ENCODE measurements at regions not wholly inside any gene's neighbourhood (a gene's known extent, or its start where the extent isn't known, plus 50 kb on each side); places are given as distances from the start of the nearest gene placed in this dataset.
"Not testable (repeated sequence)": the region's sequence is repeated elsewhere in the genome, so short reads cannot be mapped to it uniquely, and the experiment has no call there.

DNA sequence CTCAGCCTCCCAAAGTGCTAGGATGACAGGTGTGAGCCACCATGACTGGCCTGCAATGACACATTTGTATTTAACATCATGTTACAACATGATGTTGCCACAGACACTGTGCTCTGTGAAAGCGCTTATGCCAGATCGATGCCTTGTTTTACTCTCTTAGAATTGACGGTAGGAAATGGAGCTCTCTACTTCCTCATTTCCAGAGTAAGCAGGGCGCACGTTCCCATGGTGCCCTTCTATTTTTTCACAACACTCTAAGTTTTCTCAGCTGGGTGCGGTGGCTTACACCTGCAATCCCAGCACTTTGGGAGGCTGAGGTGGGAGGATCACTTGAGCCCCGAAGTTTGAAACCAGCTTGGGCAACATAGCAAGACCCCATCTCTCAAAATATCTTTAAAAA, 60.7 kb upstream of the DHRSX start:
- DNase-seq = no peak

DNA sequence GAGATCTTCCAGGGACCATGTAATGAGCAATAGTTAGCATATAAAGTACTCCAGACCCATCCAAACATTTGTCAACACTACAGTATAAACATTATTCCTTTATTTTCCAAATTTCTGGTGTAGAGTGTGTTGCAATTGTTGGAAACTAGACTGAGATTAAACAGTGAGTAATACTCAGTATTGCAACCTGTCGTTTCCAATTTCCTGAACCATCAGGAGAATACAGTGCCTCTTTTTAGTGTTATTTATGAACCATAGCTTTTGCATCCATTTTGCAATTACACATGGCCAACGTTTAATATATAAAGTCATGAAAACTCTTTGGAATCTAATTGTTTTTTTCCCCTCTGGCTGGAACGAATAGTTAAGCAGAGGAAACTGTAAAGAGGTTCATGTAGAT, 58.3 kb upstream of the DHRSX start:
- no peak for DNase-seq

- no peak for DNase-seq
Observed at GRCh38 chrX:2554891-2555290, 54.1 kb upstream of the DHRSX start.

DNA sequence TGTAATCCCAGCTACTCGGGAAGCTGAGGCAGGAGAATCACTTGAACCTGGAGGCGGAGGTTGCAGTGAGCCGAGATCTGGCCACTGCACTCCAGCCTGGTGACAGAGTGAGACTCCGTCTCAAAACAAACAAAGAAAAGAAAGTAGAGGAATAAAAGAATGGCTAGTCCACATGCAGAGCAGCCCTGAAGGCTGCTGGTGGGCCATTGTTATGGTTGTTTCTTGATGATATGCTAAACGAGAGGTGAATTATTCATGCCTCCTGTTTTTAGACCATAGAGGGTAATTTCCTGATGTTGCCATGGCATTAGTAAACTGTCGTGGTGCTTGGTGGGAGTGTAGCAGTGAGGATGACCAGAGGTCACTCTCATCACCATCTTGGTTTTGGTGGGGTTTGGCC, 53.3 kb upstream of the DHRSX start:
- not testable (repeated sequence) for DNase-seq

GRCh38 chrX:2552621-2553201, 51.9 kb upstream of the DHRSX start:
- DNase-seq = no peak

DNA sequence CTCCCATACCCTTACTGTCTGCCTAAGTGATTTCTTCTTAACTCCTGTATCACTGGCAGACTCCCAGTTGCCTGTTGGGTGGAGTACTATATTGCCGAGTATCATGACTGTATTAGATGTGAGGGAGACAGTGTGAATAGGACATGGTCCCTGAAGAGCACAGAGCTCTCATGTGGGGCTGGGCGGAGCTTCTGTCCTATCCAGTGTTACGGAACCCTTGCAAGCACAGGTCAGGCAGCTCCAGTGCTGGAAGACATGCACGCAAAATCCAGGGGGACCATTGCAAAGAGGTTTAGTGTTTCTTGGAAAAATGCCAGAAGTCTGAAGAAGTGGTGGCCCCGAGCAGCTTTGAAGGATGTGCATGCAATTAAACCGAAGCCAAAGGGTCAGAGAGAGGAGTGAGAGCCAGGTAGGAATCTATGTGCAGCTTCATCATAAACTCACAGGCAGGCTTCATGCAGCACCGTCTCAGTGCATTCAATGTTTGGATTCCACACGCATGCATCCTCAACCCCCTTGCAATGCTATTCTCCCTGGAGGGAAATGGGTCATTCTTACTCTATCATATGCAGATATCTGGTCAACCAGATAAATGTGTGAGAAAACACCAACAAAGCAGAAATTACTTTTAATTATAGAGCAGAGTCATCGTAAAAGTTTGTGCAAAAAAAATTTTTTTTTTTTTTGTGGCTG, 49.7 kb upstream of the DHRSX start:
- DNase-seq = peak; percentile 2

Measured in NCI-H2171 (cell line).